ENCODE measurements at regions not wholly inside any gene's neighbourhood (a gene's known extent, or its start where the extent isn't known, plus 50 kb on each side); places are given as distances from the start of the nearest gene placed in this dataset.
"Not testable (repeated sequence)": the region's sequence is repeated elsewhere in the genome, so short reads cannot be mapped to it uniquely, and the experiment has no call there.

- H3K36me3 ChIP-seq: no peaks in the 10 kb centered on the region
- no peak overlapping the region for H3K27ac ChIP-seq
- DNase-seq (no peak), ATAC-seq (no peak)
- TF ChIP-seq CTCF (IDR thresholded peaks at IDR 0.05) (no peak), POLR2A (IDR thresholded peaks at IDR 0.05) (no peak)
- H3K27me3 ChIP-seq: no peaks in the 10 kb centered on the region
- peaks cover 0 to 35% (median 17%) of the 10 kb centered on the region in 12 donors for H3K9me3 ChIP-seq
- intact Hi-C loops (cut with DNase I): loop anchor here in 1 of 10 donors (5.0 kb wide), 1 partner anchor 35 kb away; no protein-coding TSS in a partner anchor
- no peaks in the 10 kb centered on the region for H3K4me1 ChIP-seq
- H3K4me3 ChIP-seq: no peak overlapping the region
These were observed 221.0 kb upstream of the ISL1 start for GRCh38 chr5:51162245-51162644.

- DNase-seq; H3K36me3 ChIP-seq; H3K4me3 ChIP-seq; intact Hi-C loops (cut with DNase I); H3K27me3 ChIP-seq; H3K4me1 ChIP-seq; ATAC-seq; H3K27ac ChIP-seq: not testable (repeated sequence)
- H3K9me3 ChIP-seq: peaks cover 0 to 35% (median 17%) of the 10 kb centered on the region in 12 donors
- 87 to 91% (median 88%) methylated on average over 12 of the region's 12 CpGs for WGBS, 4 donors
These were observed 217.6 kb upstream of the ISL1 start for GRCh38 chr5:51165621-51166020.

GRCh38 chr5:51172903-51173626, 210.2 kb upstream of the ISL1 start:
- H3K9me3 ChIP-seq: peaks cover 0 to 6% (median 0%) of the 10 kb centered on the region in 12 donors
- no peaks in the 10 kb centered on the region for H3K36me3 ChIP-seq
- TF ChIP-seq POLR2A (IDR thresholded peaks at IDR 0.05) (no peak), CTCF (IDR thresholded peaks at IDR 0.05) (no peak)
- ATAC-seq (no peak), DNase-seq (no peak)
- no peak overlapping the region for H3K27ac ChIP-seq
- intact Hi-C loops (cut with DNase I): no loop called here
- no peak overlapping the region for H3K4me3 ChIP-seq
- no peaks in the 10 kb centered on the region for H3K4me1 ChIP-seq
- 45 to 50% (median 48%) methylated on average over 7 of the region's 7 CpGs for WGBS, 4 donors
- no peaks in the 10 kb centered on the region for H3K27me3 ChIP-seq

- no peak overlapping the region for H3K4me3 ChIP-seq
- ATAC-seq (no peak), DNase-seq (no peak)
- H3K4me1 ChIP-seq: no peaks in the 10 kb centered on the region
- H3K27ac ChIP-seq: no peak overlapping the region
- intact Hi-C loops (cut with DNase I): no loop called here
- H3K9me3 ChIP-seq: no peaks in the 10 kb centered on the region
- WGBS, 4 donors: 51 to 57% (median 54%) methylated on average over 3 of the region's 3 CpGs
- no peaks in the 10 kb centered on the region for H3K36me3 ChIP-seq
- H3K27me3 ChIP-seq: no peaks in the 10 kb centered on the region
- TF ChIP-seq CTCF (IDR thresholded peaks at IDR 0.05) (no peak), POLR2A (IDR thresholded peaks at IDR 0.05) (no peak)
These were observed 201.9 kb upstream of the ISL1 start for GRCh38 chr5:51181208-51181894.
